K562 (cell line): ENCODE measurements at regions not wholly inside any gene's neighbourhood (a gene's known extent, or its start where the extent isn't known, plus 50 kb on each side); places are given as distances from the start of the nearest gene placed in this dataset.
"Not testable (repeated sequence)": the region's sequence is repeated elsewhere in the genome, so short reads cannot be mapped to it uniquely, and the experiment has no call there.

Source experiments
- ATAC-seq: fragments of 200-7000 bp; cut with Tn5 transposase; 3 replicates; pipeline ENCODE4 v1.9.1; 2020; ENCODE audit warnings: moderate library complexity
- BruUV-seq: library from RNA; stranded (reverse); fragments of 400-500 nt; replicated peaks from 2 replicates; lab custom pipeline; 2021; lab: Mats Ljungman, UMichigan
- CTCF ChIA-PET: fragments of 300-600 bp; formaldehyde crosslinking; extraction: SDS; loops from one replicate; lab custom pipeline; 2021; ENCODE audit warnings: low intra/inter-chr PET ratio; lab: Yijun Ruan, JAX
- POLR2A ChIA-PET: fragments of 300-600, 350-650 bp; sonication (Branson Sonifier 250); formaldehyde crosslinking; extraction: SDS; loops from one replicate; lab custom pipeline; 2021; ENCODE audit warnings: antibody characterized with exemption, inconsistent platforms; lab: Yijun Ruan, JAX
- DNase-seq, 4 experiments: peaks; one replicate each; pipeline versions ENCODE4 v3.0.0 to v3.0.0-alpha.2; 2011 to 2018; ENCODE audit warnings: low spot score in 3 of 4, mixed read lengths in 3 of 4; ENCODE audit errors: extremely low read depth in 1 of 4
- FAIRE-seq: peaks from 2 replicates; lab custom pipeline; 2011; peaks lifted over from hg19 to GRCh38; lab: Jason Lieb, UNC
- H2AFZ ChIP-seq: 2 replicates; pipeline ENCODE4 v1.6.0; 2011; ENCODE audit warnings: low read depth, low read length, control low read depth, inconsistent platforms
- H3K27ac ChIP-seq: fragments of 200-600 bp; 3 replicates; pipeline ENCODE4 v1.8.0; 2011; ENCODE audit warnings: low read depth, mild to moderate bottlenecking, control low read depth, inconsistent platforms, low read length, moderate library complexity, mixed read lengths; ENCODE audit errors: extremely low read depth
- H3K27me3 ChIP-seq, 2 experiments: fragments of 300-600 bp in 1 of 2; 2 replicates in 1 of 2; 3 replicates in 1 of 2; pipeline versions ENCODE4 v1.6.0 to v1.8.0; 2011; ENCODE audit warnings: inconsistent platforms in 2 of 2, low read length in 2 of 2, mild to moderate bottlenecking in 1 of 2, mixed read lengths in 1 of 2, moderate library complexity in 1 of 2; ENCODE audit not compliant: control insufficient read depth in 2 of 2, insufficient read depth in 2 of 2
- H3K36me3 ChIP-seq: fragments of 300-600 bp; 3 replicates; pipeline ENCODE4 v1.8.0; 2011; ENCODE audit warnings: mild to moderate bottlenecking, low read length, inconsistent platforms; ENCODE audit not compliant: control insufficient read depth, insufficient read depth
- H3K4me1 ChIP-seq, 2 experiments: fragments of 200-600 bp in 1 of 2; replicated peaks in 1 of 2; 2 replicates in 1 of 2; 3 replicates in 1 of 2; pipeline versions ENCODE4 v1.5.1 to v1.8.0; 2011; ENCODE audit warnings: inconsistent platforms in 2 of 2, low read length in 2 of 2, mild to moderate bottlenecking in 1 of 2, mixed read lengths in 1 of 2, moderate library complexity in 1 of 2; ENCODE audit not compliant: control insufficient read depth in 2 of 2, insufficient read depth in 2 of 2
- H3K4me2 ChIP-seq: 2 replicates; pipeline ENCODE4 v1.6.1; 2011; ENCODE audit warnings: low read length, control low read depth, inconsistent platforms, mixed read lengths; ENCODE audit not compliant: insufficient read depth
- H3K4me3 ChIP-seq: fragments of 200-600 bp; sonication (generic), shearing (Covaris generic); 2 replicates; pipeline ENCODE4 v1.5.1; 2016; ENCODE audit warnings: control low read depth, inconsistent platforms
- H3K79me2 ChIP-seq: fragments of 200-600 bp; 3 replicates; pipeline ENCODE4 v1.8.0; 2011; ENCODE audit warnings: low read length, inconsistent platforms; ENCODE audit not compliant: control insufficient read depth, insufficient read depth
- H3K9ac ChIP-seq, 2 experiments: 2 replicates each; pipeline versions ENCODE4 v1.6.0 to v1.6.1; 2011; ENCODE audit warnings: low read depth in 2 of 2, low read length in 2 of 2, control low read depth in 1 of 2, inconsistent platforms in 1 of 2, mild to moderate bottlenecking in 1 of 2, mixed read lengths in 1 of 2; ENCODE audit not compliant: insufficient read depth in 1 of 2
- H3K9me1 ChIP-seq: one replicate; pipeline ENCODE4 v1.6.0; 2011; ENCODE audit warnings: inconsistent platforms, mild to moderate bottlenecking, low read length, moderate library complexity; ENCODE audit not compliant: control insufficient read depth, insufficient read depth
- H3K9me3 ChIP-seq: replicated peaks from 2 replicates; pipeline ENCODE4 v1.5.1; 2011; ENCODE audit warnings: low read depth, low read length, inconsistent platforms; ENCODE audit not compliant: control insufficient read depth, insufficient read depth
- H4K20me1 ChIP-seq: replicated peaks from 2 replicates; pipeline ENCODE4 v1.6.1; 2011; ENCODE audit warnings: low read length, inconsistent platforms, mixed read lengths; ENCODE audit not compliant: control insufficient read depth, insufficient read depth
- CEBPB ChIP-seq: fragments of 450-650 bp; IDR thresholded peaks from 2 replicates; pipeline ENCODE4 v1.6.1; 2016; ENCODE audit warnings: missing genetic modification characterization, missing compliant biosample characterization
- CEBPG ChIP-seq, 3 experiments: fragments of 200-800 bp in 1 of 3; sonication (Bioruptor generic) in 1 of 3; sonication (generic) in 1 of 3; formaldehyde crosslinking in 1 of 3; IDR thresholded peaks in 2 of 3; conservative IDR thresholded peaks in 1 of 3; 2 replicates each; pipeline versions ENCODE4 v1.6.1 to v1.8.0; 2016 to 2022; ENCODE audit warnings: missing compliant biosample characterization in 2 of 3, missing genetic modification characterization in 2 of 3, mild to moderate bottlenecking in 1 of 3, missing genetic modification reagents in 1 of 3
- DNMT1 ChIP-seq: fragments of 450-650 bp; IDR thresholded peaks from 2 replicates; pipeline ENCODE4 v1.6.1; 2016; ENCODE audit warnings: antibody characterized with exemption, mild to moderate bottlenecking
- ZNF584 ChIP-seq: fragments of 200-800 bp; sonication (Bioruptor generic); IDR thresholded peaks from 2 replicates; pipeline ENCODE4 v1.6.1; 2016; ENCODE audit warnings: low read depth, mild to moderate bottlenecking, missing genetic modification characterization, missing compliant biosample characterization
- WGBS: fragments of 100-300 bp; shearing (Covaris generic); methylation state at CpG from one replicate; pipeline ENCODE4 v1.1.6; 2016; ENCODE audit warnings: low coverage, mixed read lengths; ENCODE audit not compliant: insufficient coverage; ENCODE audit errors: missing lambda C conversion rate; 5-methylcytosine and 5-hydroxymethylcytosine counted together
- in situ Hi-C: fragments of 300-500 bp; cut with MboI; formaldehyde crosslinking; loops from 4 replicates; pipeline ENCODE4 v1.15.0; 2018; ENCODE audit warnings: inconsistent platforms, mixed read lengths
- intact Hi-C: fragments of 100-400 bp; cut with micrococcal nuclease; formaldehyde crosslinking; loops from 2 replicates; pipeline ENCODE4 v1.14.2; 2022

- CTCF ChIA-PET: no interaction called here
- POLR2A ChIA-PET: no interaction called here
- H3K27me3 ChIP-seq: no peaks in the 10 kb centered on the region
These were observed 58.0 kb upstream of the TRHDE start for GRCh38 chr12:72214163-72214562.

GRCh38 chr12:72215287-72215686 is 56.9 kb upstream of the TRHDE start:
- H3K27me3 ChIP-seq, H3K4me3 ChIP-seq, H3K4me2 ChIP-seq, in situ Hi-C loops, H3K9ac ChIP-seq, H3K27ac ChIP-seq, H3K79me2 ChIP-seq, POLR2A ChIA-PET, H4K20me1 ChIP-seq, ATAC-seq, DNase-seq, H3K9me1 ChIP-seq, FAIRE-seq, BruUV-seq, H2AFZ ChIP-seq, CTCF ChIA-PET, intact Hi-C loops, H3K4me1 ChIP-seq, H3K36me3 ChIP-seq, H3K9me3 ChIP-seq: not testable (repeated sequence)
- 0% methylated on average over 1 of the region's 3 CpGs for WGBS

More at GRCh38 chr12:72214163-72214562, 58.0 kb upstream of the TRHDE start:
- Histone ChIP-seq H3K9me1 (no peaks in the 10 kb centered on the region), H2AFZ (no peak overlapping the region), H3K36me3 (no peaks in the 10 kb centered on the region), H3K27ac (no peak overlapping the region), H3K9me3 (no peaks in the 10 kb centered on the region), H3K79me2 (no peaks in the 10 kb centered on the region), H3K4me3 (no peak overlapping the region), H3K4me1 (no peaks in the 10 kb centered on the region), H4K20me1 (no peaks in the 10 kb centered on the region), H3K9ac (no peak overlapping the region), H3K4me2 (no peak overlapping the region)
- FAIRE-seq (no peak), ATAC-seq (no peak), DNase-seq (no peak)
- intact Hi-C loops: no loop called here
- under 1% methylated on average over 4 of the region's 4 CpGs for WGBS
- TF ChIP-seq ZNF584 (CRISPR knock-in tag) (no peak), DNMT1 (no peak), CEBPB (peak; percentile 77), CEBPG (CRISPR knock-in tag; IDR thresholded peaks at IDR 0.05) (no peak), CEBPG (tag; conservative IDR thresholded peaks at IDR 0.05 in 1 of 2, IDR thresholded peaks at IDR 0.05 in 1 of 2) (peak; percentile 50 to 85; a peak in 3 of 4 replicates)
- in situ Hi-C loops: no loop called here
- no TSS peak for BruUV-seq
